ENCODE measurements at regions not wholly inside any gene's neighbourhood (a gene's known extent, or its start where the extent isn't known, plus 50 kb on each side); places are given as distances from the start of the nearest gene placed in this dataset.

GRCh38 chr14:85042301-85042700 lies 487.6 kb upstream of the FLRT2 start:
- Mint-ChIP-seq H3K4me3 (no peak overlapping the region), H3K4me1 (no peaks in the 10 kb centered on the region), H3K27me3 (ENCODE audit: low read depth) (no peaks in the 10 kb centered on the region), H3K9me3 (peaks cover 5% of the 10 kb centered on the region), H3K36me3 (ENCODE audit: low read depth) (no peaks in the 10 kb centered on the region), H3K27ac (ENCODE audit: unreplicated experiment) (no peak overlapping the region)
- DNase-seq (ENCODE audit: low read depth, low spot score), result no peak
- TF ChIP-seq CTCF (conservative IDR thresholded peaks at IDR 0.05), result no peak

GRCh38 chr14:85050180-85050579 lies 479.8 kb upstream of the FLRT2 start:
- no peak overlapping the region for H3K27ac Mint-ChIP-seq (ENCODE audit: unreplicated experiment)
- no peaks in the 10 kb centered on the region for H3K36me3 Mint-ChIP-seq (ENCODE audit: low read depth)
- no peaks in the 10 kb centered on the region for H3K4me1 Mint-ChIP-seq
- no peaks in the 10 kb centered on the region for H3K27me3 Mint-ChIP-seq (ENCODE audit: low read depth)
- H3K4me3 Mint-ChIP-seq, result no peak overlapping the region
- DNase-seq (ENCODE audit: low read depth, low spot score), result no peak
- peaks cover 11% of the 10 kb centered on the region for H3K9me3 Mint-ChIP-seq
- TF ChIP-seq CTCF (conservative IDR thresholded peaks at IDR 0.05), result no peak

- no peaks in the 10 kb centered on the region for H3K27me3 Mint-ChIP-seq (ENCODE audit: low read depth)
- H3K27ac Mint-ChIP-seq (ENCODE audit: unreplicated experiment), result no peak overlapping the region
- no peak for TF ChIP-seq CTCF (conservative IDR thresholded peaks at IDR 0.05)
- no peak for DNase-seq (ENCODE audit: low read depth, low spot score)
- H3K36me3 Mint-ChIP-seq (ENCODE audit: low read depth), result no peaks in the 10 kb centered on the region
- H3K4me3 Mint-ChIP-seq, result no peak overlapping the region
- no peaks in the 10 kb centered on the region for H3K4me1 Mint-ChIP-seq
- H3K9me3 Mint-ChIP-seq, result peaks cover 7% of the 10 kb centered on the region
Observed at GRCh38 chr14:85052646-85053045, 477.3 kb upstream of the FLRT2 start.

GRCh38 chr14:85054178-85054577 lies 475.8 kb upstream of the FLRT2 start:
- Mint-ChIP-seq H3K4me3 (no peak overlapping the region), H3K9me3 (peaks cover 7% of the 10 kb centered on the region), H3K27ac (ENCODE audit: unreplicated experiment) (no peak overlapping the region), H3K36me3 (ENCODE audit: low read depth) (no peaks in the 10 kb centered on the region), H3K27me3 (ENCODE audit: low read depth) (no peaks in the 10 kb centered on the region), H3K4me1 (no peaks in the 10 kb centered on the region)
- no peak for DNase-seq (ENCODE audit: low read depth, low spot score)
- TF ChIP-seq CTCF (conservative IDR thresholded peaks at IDR 0.05), result no peak

- Mint-ChIP-seq H3K4me1 (no peaks in the 10 kb centered on the region), H3K4me3 (no peak overlapping the region), H3K27ac (ENCODE audit: unreplicated experiment) (no peak overlapping the region), H3K36me3 (ENCODE audit: low read depth) (no peaks in the 10 kb centered on the region), H3K27me3 (ENCODE audit: low read depth) (no peaks in the 10 kb centered on the region), H3K9me3 (peaks cover 10% of the 10 kb centered on the region)
- no peak for TF ChIP-seq CTCF (conservative IDR thresholded peaks at IDR 0.05)
- no peak for DNase-seq (ENCODE audit: low read depth, low spot score)
Observed at GRCh38 chr14:85056267-85056666, 473.7 kb upstream of the FLRT2 start.

GRCh38 chr14:85057221-85057620 lies 472.7 kb upstream of the FLRT2 start:
- H3K27ac Mint-ChIP-seq (ENCODE audit: unreplicated experiment), result no peak overlapping the region
- H3K27me3 Mint-ChIP-seq (ENCODE audit: low read depth), result no peaks in the 10 kb centered on the region
- DNase-seq (ENCODE audit: low read depth, low spot score), result no peak
- no peaks in the 10 kb centered on the region for H3K36me3 Mint-ChIP-seq (ENCODE audit: low read depth)
- H3K4me3 Mint-ChIP-seq, result no peak overlapping the region
- peaks cover 10% of the 10 kb centered on the region for H3K9me3 Mint-ChIP-seq
- no peaks in the 10 kb centered on the region for H3K4me1 Mint-ChIP-seq
- TF ChIP-seq CTCF (conservative IDR thresholded peaks at IDR 0.05), result no peak
